ENCODE measurements at regions not wholly inside any gene's neighbourhood (a gene's known extent, or its start where the extent isn't known, plus 50 kb on each side); places are given as distances from the start of the nearest gene placed in this dataset.

DNA sequence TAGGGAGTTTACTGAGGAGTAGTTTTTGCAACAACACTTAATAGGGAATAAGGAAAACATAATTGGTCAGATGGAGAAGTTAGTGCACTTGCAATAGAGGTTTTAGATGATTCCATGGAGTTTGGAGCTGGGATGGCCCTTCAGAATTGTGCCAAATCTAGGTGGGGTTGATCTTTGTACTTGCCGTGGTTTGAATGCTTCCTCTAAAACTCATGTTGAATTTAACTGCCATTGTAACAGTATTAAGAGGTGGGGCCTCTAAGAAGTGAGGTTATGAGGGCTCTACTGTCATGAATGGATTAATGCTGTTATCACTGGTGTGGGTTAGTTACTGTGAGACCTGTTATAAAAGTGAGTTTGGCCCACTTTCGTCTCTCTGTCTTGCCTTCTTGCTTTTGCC lies 94.4 kb upstream of the BOD1L1 start:
- no peak overlapping the region for H4K91ac ChIP-seq (replicated peaks; ENCODE audit: insufficient read length, low read length)
- no peak overlapping the region for H3K56ac ChIP-seq (replicated peaks; ENCODE audit: insufficient read length, low read depth, low read length)
- H3K36me3 ChIP-seq (ENCODE audit: control insufficient read depth in 2 of 4, insufficient read depth in 4 of 4, low read length in 3 of 4) = no peaks in the 10 kb centered on the region
- H3K14ac ChIP-seq (ENCODE audit: insufficient read length) = no peak overlapping the region
- no peak overlapping the region for H3K9ac ChIP-seq (replicated peaks in 1 of 4; ENCODE audit: extremely low read depth in 1 of 4, low read depth in 3 of 4, low read length in 3 of 4)
- no peak overlapping the region for H3K18ac ChIP-seq (ENCODE audit: extremely low read depth, low read length)
- no peak overlapping the region for H3K4me2 ChIP-seq (ENCODE audit: insufficient read depth in 1 of 2, low read depth in 2 of 2, low read length in 2 of 2)
- no peaks in the 10 kb centered on the region for H3K9me3 ChIP-seq (ENCODE audit: insufficient read depth in 2 of 2, low read depth in 1 of 2, low read length in 1 of 2)
- no peaks in the 10 kb centered on the region for H3K79me1 ChIP-seq (ENCODE audit: low read depth, low read length)
- POLR2A ChIA-PET (ENCODE audit: partially characterized antibody) = no interaction called here
- H3K23me2 ChIP-seq (ENCODE audit: low read depth, low read length) = no peaks in the 10 kb centered on the region; the same call in 1 of the 2 replicates
- H2BK20ac ChIP-seq (ENCODE audit: low read length) = no peak overlapping the region
- no peak overlapping the region for H3K4ac ChIP-seq (replicated peaks; ENCODE audit: insufficient read length, low read depth, low read length)
- H2AK5ac ChIP-seq (ENCODE audit: low read depth, low read length) = no peak overlapping the region
- H3K79me2 ChIP-seq (ENCODE audit: control insufficient read depth in 1 of 2, insufficient read depth in 2 of 2, low read length in 2 of 2) = no peaks in the 10 kb centered on the region
- H2BK120ac ChIP-seq (replicated peaks; ENCODE audit: low read depth, low read length) = no peak overlapping the region
- no peaks in the 10 kb centered on the region for H4K20me1 ChIP-seq (replicated peaks in 1 of 2; ENCODE audit: control insufficient read depth in 1 of 2, insufficient read depth in 2 of 2, low read length in 2 of 2)
- FAIRE-seq (no peak), DNase-seq (ENCODE audit: low read depth in 1 of 2, low spot score in 2 of 2) (no peak)
- H3K27ac ChIP-seq (ENCODE audit: low read depth, low read length) = no peak overlapping the region
- no peak overlapping the region for H3K4me3 ChIP-seq (ENCODE audit: extremely low read depth in 1 of 4, insufficient read depth in 2 of 4, low read depth in 3 of 4, low read length in 4 of 4)
- no peaks in the 10 kb centered on the region for H3K4me1 ChIP-seq (replicated peaks in 1 of 4; ENCODE audit: control insufficient read depth in 3 of 4, insufficient read depth in 4 of 4, low read length in 3 of 4)
- CTCF ChIA-PET (ENCODE audit: partially characterized antibody) = interaction anchor here (1.5 to 1.9 kb wide), 2 partner anchors 12 to 67 kb away, joined by 4 to 9 read pairs; no protein-coding TSS in a partner anchor
- H2AFZ ChIP-seq (ENCODE audit: low read length) = no peak overlapping the region
- H4K8ac ChIP-seq (ENCODE audit: extremely low read depth, insufficient read depth, low read length) = no peak overlapping the region
- H2BK12ac ChIP-seq (ENCODE audit: low read depth, low read length) = no peak overlapping the region
- H2BK5ac ChIP-seq (ENCODE audit: low read depth, low read length) = no peak overlapping the region
- WGBS, 2 experiments (ENCODE audit: extremely low coverage in 1 of 2, insufficient coverage in 1 of 2, insufficient read length in 1 of 2, insufficient replicate concordance in 2 of 2, low coverage in 1 of 2, low lambda C conversion rate in 2 of 2, missing lambda C conversion rate in 1 of 2) = 71% methylated on average over 2 of the region's 2 CpGs; no CpG with 5 or more reads in 1 of the 2 experiments
- no peak overlapping the region for H3K23ac ChIP-seq (ENCODE audit: insufficient read length)
- H2BK15ac ChIP-seq (ENCODE audit: low read length) = no peak overlapping the region
- no peaks in the 10 kb centered on the region for H3K27me3 ChIP-seq (replicated peaks in 1 of 4; ENCODE audit: control insufficient read depth in 3 of 4, extremely low read depth in 1 of 4, insufficient read depth in 3 of 4, low read length in 3 of 4)
- no peak overlapping the region for H4K5ac ChIP-seq (ENCODE audit: insufficient read length, low read depth, low read length)
- no peak for TF ChIP-seq BRCA1 (IDR thresholded peaks at IDR 0.05; ENCODE audit: low read depth, low read length)
- TF ChIP-seq, protein P1, sequence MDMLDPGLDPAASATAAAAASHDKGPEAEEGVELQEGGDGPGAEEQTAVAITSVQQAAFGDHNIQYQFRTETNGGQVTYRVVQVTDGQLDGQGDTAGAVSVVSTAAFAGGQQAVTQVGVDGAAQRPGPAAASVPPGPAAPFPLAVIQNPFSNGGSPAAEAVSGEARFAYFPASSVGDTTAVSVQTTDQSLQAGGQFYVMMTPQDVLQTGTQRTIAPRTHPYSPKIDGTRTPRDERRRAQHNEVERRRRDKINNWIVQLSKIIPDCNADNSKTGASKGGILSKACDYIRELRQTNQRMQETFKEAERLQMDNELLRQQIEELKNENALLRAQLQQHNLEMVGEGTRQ (IDR thresholded peaks at IDR 0.05; ENCODE audit: low read length) = no peak
- TF ChIP-seq CBX8 (IDR thresholded peaks at IDR 0.05; ENCODE audit: borderline replicate concordance, low read depth, low read length) = no peak
- TF ChIP-seq KDM5A (IDR thresholded peaks at IDR 0.05; ENCODE audit: low read length) = no peak
- TF ChIP-seq GTF2F1 (IDR thresholded peaks at IDR 0.05; ENCODE audit: borderline replicate concordance, low read depth, low read length) = no peak

Measured in H1 (cell line).